Stimulated activated CD4-positive, alpha-beta T cell treated with anti-CD3 and anti-CD28 coated beads, Interleukin-15, amount 100 ng/mL, for 1 hour (primary cell): ENCODE measurements at regions not wholly inside any gene's neighbourhood (a gene's known extent, or its start where the extent isn't known, plus 50 kb on each side); places are given as distances from the start of the nearest gene placed in this dataset.
A peak's percentile ranks its signal among the peaks of the same experiment; 100 is the strongest.
"Not testable (repeated sequence)": the region's sequence is repeated elsewhere in the genome, so short reads cannot be mapped to it uniquely, and the experiment has no call there.

Source experiments
- DNase-seq, 2 donors: peaks; one replicate each; pipeline ENCODE4 v3.0.0-alpha.2; 2020; ENCODE audit warnings: low read depth in 1 of 2, low spot score in 1 of 2

GRCh38 chr21:15455819-15456462, 273.8 kb upstream of the USP25 start:
- no peak for DNase-seq

- no peak for DNase-seq
These were observed 271.8 kb upstream of the USP25 start for GRCh38 chr21:15457965-15458364.

GRCh38 chr21:15462092-15462491, 267.7 kb upstream of the USP25 start:
- DNase-seq = no peak

GRCh38 chr21:15466329-15466728, 263.5 kb upstream of the USP25 start:
- DNase-seq = no peak

- DNase-seq = no peak
These were observed 261.4 kb upstream of the USP25 start for GRCh38 chr21:15468368-15468767.

- no peak for DNase-seq
These were observed 257.4 kb upstream of the USP25 start for GRCh38 chr21:15472108-15473040.

- not testable (repeated sequence) for DNase-seq
These were observed 252.0 kb upstream of the USP25 start for GRCh38 chr21:15477773-15478172.

GRCh38 chr21:15480160-15480559, 249.6 kb upstream of the USP25 start:
- DNase-seq = no peak

GRCh38 chr21:15483138-15483780, 246.5 kb upstream of the USP25 start:
- peak; percentile 49 to 62 for DNase-seq

- DNase-seq = no peak
These were observed 243.2 kb upstream of the USP25 start for GRCh38 chr21:15486460-15487195.

GRCh38 chr21:15487196-15487550, 242.6 kb upstream of the USP25 start:
- no peak for DNase-seq

- no peak for DNase-seq
These were observed 238.7 kb upstream of the USP25 start for GRCh38 chr21:15491100-15491499.

- no peak for DNase-seq
These were observed 236.1 kb upstream of the USP25 start for GRCh38 chr21:15493646-15494045.

- no peak for DNase-seq
These were observed 235.3 kb upstream of the USP25 start for GRCh38 chr21:15494481-15494880.

- DNase-seq = no peak
These were observed 233.8 kb upstream of the USP25 start for GRCh38 chr21:15495965-15496364.

- DNase-seq = no peak
These were observed 232.9 kb upstream of the USP25 start for GRCh38 chr21:15496911-15497310.

GRCh38 chr21:15498455-15498854, 231.3 kb upstream of the USP25 start:
- no peak for DNase-seq

- DNase-seq = no peak
These were observed 223.7 kb upstream of the USP25 start for GRCh38 chr21:15506086-15506485.

- DNase-seq = no peak
These were observed 221.2 kb upstream of the USP25 start for GRCh38 chr21:15508554-15508953.

- DNase-seq = peak; percentile 4 to 14
These were observed 215.5 kb upstream of the USP25 start for GRCh38 chr21:15514073-15514946.
